Bronchial epithelial cell (primary cell): ENCODE measurements at regions not wholly inside any gene's neighbourhood (a gene's known extent, or its start where the extent isn't known, plus 50 kb on each side); places are given as distances from the start of the nearest gene placed in this dataset.
"Not testable (repeated sequence)": the region's sequence is repeated elsewhere in the genome, so short reads cannot be mapped to it uniquely, and the experiment has no call there.

Source experiments
- DNase-seq: peaks from one replicate; pipeline ENCODE4 v3.0.0-alpha.2; 2010; ENCODE audit warnings: low read depth
- FAIRE-seq: peaks from 2 replicates; lab custom pipeline; 2011; peaks lifted over from hg19 to GRCh38; lab: Jason Lieb, UNC
- H3K27me3 ChIP-seq: 2 replicates; pipeline ENCODE4 v1.5.1; 2011; ENCODE audit warnings: low read length; ENCODE audit not compliant: control insufficient read depth, insufficient read depth
- H3K36me3 ChIP-seq: 2 replicates; pipeline ENCODE4 v1.5.1; 2011; ENCODE audit warnings: low read length; ENCODE audit not compliant: control insufficient read depth, insufficient read depth
- H3K4me3 ChIP-seq: 2 replicates; pipeline ENCODE4 v1.5.1; 2011; ENCODE audit warnings: mild to moderate bottlenecking, low read depth, low read length, control low read depth
- CTCF ChIP-seq: IDR thresholded peaks from 2 replicates; pipeline ENCODE4 v1.5.1; 2011; ENCODE audit warnings: mild to moderate bottlenecking, moderate library complexity, low read length, control low read depth, inconsistent platforms; ENCODE audit not compliant: insufficient read depth, severe bottlenecking

DNA sequence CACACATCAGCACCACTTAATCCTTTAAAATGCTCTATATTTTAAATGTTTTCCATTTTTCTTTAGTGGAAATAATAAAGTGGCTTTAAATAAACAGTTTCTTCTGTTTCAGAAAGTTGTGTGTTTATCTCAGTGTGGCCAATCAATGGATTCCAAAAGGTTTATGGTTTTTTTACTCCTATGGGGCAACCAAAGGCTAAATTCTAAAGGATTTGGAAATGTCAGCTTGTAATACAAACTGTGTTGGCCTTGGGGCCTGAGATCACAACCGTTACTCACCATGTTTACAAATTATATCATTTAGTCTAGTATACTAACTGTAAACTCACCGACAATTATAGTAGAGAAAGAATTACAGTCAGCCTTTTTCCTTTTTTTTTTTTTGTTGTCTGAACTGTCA lies 827.2 kb downstream of the EPHA4 start:
- no peak for FAIRE-seq

GRCh38 chr2:220745682-220746081 lies 826.4 kb downstream of the EPHA4 start:
- Histone ChIP-seq H3K27me3 (no peaks in the 10 kb centered on the region), H3K4me3 (no peak overlapping the region), H3K36me3 (no peaks in the 10 kb centered on the region)
- no peak for TF ChIP-seq CTCF
- DNase-seq (no peak), FAIRE-seq (no peak)

More for the DNA sequence above, 827.2 kb downstream of the EPHA4 start:
- Histone ChIP-seq H3K4me3 (no peak overlapping the region), H3K36me3 (no peaks in the 10 kb centered on the region), H3K27me3 (no peaks in the 10 kb centered on the region)
- no peak for TF ChIP-seq CTCF
- DNase-seq = peak; percentile 23

DNA sequence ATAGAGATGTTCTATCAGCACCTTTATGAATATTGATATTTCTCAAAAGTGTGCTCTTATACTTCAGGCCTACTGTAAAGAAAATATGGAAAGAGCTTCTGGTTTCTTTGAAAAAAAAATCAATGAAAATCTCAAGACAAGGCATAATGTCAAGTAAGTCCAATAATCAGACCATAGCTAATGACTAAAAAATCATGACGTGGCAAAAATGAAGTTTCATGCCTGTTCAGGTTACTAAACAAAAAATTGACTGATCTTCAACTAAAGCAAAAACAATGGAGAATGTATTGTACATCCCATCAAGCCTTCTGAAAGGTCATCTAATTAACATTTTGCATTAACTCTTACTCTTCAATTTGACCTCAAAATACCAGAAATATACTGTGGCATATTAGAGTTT lies 824.4 kb downstream of the EPHA4 start:
- no peak for FAIRE-seq

DNA sequence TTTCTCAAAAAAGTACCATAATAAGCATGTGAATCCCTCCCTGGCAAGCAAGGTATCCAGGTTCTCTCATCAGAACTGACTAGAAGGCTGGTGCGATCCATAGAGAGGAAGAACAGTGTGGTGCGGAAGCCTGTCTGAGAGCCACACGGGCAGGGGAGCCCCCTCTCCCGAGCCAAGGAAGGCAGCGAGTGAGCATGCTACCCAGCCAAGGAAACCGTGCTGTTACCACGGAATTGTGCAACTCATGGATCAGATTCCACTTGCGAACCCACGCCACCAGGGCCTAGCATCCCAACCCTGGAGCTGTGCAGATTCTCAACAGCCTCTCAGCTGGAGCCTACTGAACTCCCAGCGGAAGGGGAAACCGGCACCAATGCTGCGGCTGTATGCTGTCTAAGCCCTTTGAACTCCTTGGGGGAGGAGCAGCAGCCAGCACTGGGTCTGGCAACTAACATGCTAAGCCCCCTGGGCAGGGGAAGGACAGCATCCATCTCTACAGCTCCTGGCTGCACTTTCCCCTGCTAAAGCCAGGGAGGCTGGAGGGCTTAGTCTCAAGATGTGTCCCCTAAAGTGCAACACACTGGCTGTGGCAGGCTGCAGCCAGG lies 823.1 kb downstream of the EPHA4 start:
- FAIRE-seq = no peak
- no peak for TF ChIP-seq CTCF
- no peaks in the 10 kb centered on the region for H3K36me3 ChIP-seq
- no peak overlapping the region for H3K4me3 ChIP-seq
- no peaks in the 10 kb centered on the region for H3K27me3 ChIP-seq
- no peak for DNase-seq

More for the DNA sequence above, 824.4 kb downstream of the EPHA4 start:
- Histone ChIP-seq H3K4me3 (no peak overlapping the region), H3K36me3 (no peaks in the 10 kb centered on the region), H3K27me3 (no peaks in the 10 kb centered on the region)
- no peak for TF ChIP-seq CTCF
- no peak for DNase-seq

GRCh38 chr2:220753486-220753885 lies 818.6 kb downstream of the EPHA4 start:
- DNase-seq (no peak), FAIRE-seq (no peak)
- no peaks in the 10 kb centered on the region for H3K27me3 ChIP-seq
- no peak for TF ChIP-seq CTCF
- no peaks in the 10 kb centered on the region for H3K36me3 ChIP-seq
- no peak overlapping the region for H3K4me3 ChIP-seq

DNA sequence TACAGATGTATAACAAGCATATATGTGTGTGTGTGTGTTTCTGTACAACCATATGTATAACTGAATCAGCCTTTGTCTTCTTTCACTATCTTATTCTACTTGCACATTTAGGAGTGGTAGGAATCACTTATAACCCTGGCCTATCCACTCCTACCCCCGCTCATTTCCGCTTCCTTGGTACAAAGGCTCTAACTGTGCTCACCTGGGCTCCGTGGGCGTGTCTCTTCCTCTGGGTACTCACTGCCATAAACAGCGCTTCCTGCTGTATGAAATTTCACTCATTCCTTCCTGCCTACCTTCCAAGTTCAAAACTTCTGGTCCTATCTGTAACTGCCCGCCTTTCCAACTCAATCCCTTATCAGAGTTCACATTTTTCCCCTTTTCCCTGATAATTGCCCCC lies 815.5 kb downstream of the EPHA4 start:
- Histone ChIP-seq H3K36me3 (no peaks in the 10 kb centered on the region), H3K27me3 (no peaks in the 10 kb centered on the region), H3K4me3 (no peak overlapping the region)
- peak; percentile 8 for DNase-seq
- no peak for TF ChIP-seq CTCF
- no peak for FAIRE-seq

DNA sequence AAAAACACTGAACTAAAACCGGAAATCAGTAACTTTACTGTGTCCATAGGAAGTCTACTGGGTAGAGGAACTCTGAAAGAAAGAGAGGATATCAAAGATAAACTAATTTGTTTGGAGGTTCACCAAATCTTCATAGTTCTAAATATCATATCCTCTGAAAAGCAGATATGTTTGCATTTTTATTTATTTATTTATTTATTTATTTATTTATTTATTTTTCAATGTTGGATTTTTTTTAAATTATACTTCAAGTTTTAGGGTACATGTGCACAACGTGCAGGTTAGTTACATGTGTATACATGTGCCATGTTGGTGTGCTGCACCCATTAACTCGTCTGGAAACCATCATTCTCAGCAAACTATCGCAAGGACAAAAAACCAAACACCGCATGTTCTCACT lies 813.7 kb downstream of the EPHA4 start:
- not testable (repeated sequence) for FAIRE-seq, H3K27me3 ChIP-seq, DNase-seq, H3K4me3 ChIP-seq, H3K36me3 ChIP-seq
